Neural crest cell (in vitro differentiated cells): ENCODE measurements at regions not wholly inside any gene's neighbourhood (a gene's known extent, or its start where the extent isn't known, plus 50 kb on each side); places are given as distances from the start of the nearest gene placed in this dataset.

ENCODE experiments used
- DNase-seq: peaks from one replicate; pipeline ENCODE4 v3.0.0; 2021; ENCODE audit warnings: low read depth, mixed read lengths, low spot score
- H3K27ac Mint-ChIP-seq: one replicate; pipeline ENCODE4 v1.8.0; 2021; ENCODE audit warnings: mild to moderate bottlenecking, mixed read lengths; ENCODE audit not compliant: unreplicated experiment
- H3K27me3 Mint-ChIP-seq: 2 replicates; pipeline ENCODE4 v1.8.0; 2021; ENCODE audit warnings: low read depth, mild to moderate bottlenecking, mixed read lengths
- H3K36me3 Mint-ChIP-seq: 2 replicates; pipeline ENCODE4 v1.8.0; 2021; ENCODE audit warnings: low read depth, mild to moderate bottlenecking, mixed read lengths
- H3K4me1 Mint-ChIP-seq: 2 replicates; pipeline ENCODE4 v1.8.0; 2021; ENCODE audit warnings: mixed read lengths
- H3K4me3 Mint-ChIP-seq: one replicate; pipeline ENCODE4 v1.8.0; 2021; ENCODE audit warnings: mild to moderate bottlenecking, mixed read lengths
- H3K9me3 Mint-ChIP-seq: 2 replicates; pipeline ENCODE4 v1.8.0; 2021; ENCODE audit warnings: mixed read lengths
- CTCF ChIP-seq: fragments of 200-600 bp; sonication (generic); conservative IDR thresholded peaks from 2 replicates; pipeline ENCODE4 v1.5.0; 2021; ENCODE audit warnings: antibody characterized with exemption, mild to moderate bottlenecking

DNA sequence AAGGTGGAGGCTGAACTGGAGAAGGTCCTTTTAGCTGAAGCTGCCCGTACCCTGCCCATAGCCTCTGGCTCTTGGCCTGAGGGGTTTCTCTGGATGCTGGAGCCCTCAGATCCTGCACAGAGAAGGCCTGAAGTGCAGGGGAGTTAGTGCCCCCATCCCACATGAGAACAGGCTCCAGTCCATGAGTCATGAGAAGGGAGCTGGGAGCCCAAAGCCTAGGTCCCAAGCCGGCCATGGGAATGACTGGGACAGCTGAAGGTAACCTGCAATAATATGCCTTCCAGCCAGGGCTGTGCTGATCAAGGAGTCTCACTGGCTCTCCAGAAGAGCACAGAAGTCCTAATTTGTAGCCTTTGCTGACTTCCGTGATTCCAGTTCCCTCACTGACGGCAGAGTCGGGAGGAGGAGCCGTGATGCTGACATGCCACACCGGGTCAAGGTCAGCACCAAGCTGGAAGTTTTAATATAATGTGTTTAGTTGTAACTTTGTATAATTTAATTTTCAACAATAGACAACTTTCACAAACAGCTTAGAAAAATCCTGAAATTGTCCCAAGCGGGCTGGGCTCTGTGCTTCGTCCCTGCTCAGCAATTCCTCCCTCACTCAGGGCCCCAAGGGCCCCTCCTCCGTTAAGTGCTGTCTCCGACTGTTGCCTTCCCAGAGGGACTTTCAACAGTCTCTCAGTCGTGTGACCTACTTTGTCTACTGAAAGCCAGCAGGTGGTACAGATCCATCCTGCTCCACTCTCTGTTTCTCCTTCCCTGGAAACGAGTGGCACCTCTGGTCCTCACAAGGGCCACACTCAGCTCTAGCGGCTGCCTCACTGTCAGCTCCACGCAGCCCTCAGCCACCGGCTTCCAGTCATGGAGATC, 387.8 kb downstream of the GADD45G start:
- no peak overlapping the region for H3K4me3 Mint-ChIP-seq
- no peaks in the 10 kb centered on the region for H3K36me3 Mint-ChIP-seq
- H3K27me3 Mint-ChIP-seq: peaks cover 9% of the 10 kb centered on the region
- peaks cover 6% of the 10 kb centered on the region for H3K4me1 Mint-ChIP-seq
- H3K9me3 Mint-ChIP-seq: no peaks in the 10 kb centered on the region
- H3K27ac Mint-ChIP-seq: no peak overlapping the region
- no peak for TF ChIP-seq CTCF
- no peak for DNase-seq

DNA sequence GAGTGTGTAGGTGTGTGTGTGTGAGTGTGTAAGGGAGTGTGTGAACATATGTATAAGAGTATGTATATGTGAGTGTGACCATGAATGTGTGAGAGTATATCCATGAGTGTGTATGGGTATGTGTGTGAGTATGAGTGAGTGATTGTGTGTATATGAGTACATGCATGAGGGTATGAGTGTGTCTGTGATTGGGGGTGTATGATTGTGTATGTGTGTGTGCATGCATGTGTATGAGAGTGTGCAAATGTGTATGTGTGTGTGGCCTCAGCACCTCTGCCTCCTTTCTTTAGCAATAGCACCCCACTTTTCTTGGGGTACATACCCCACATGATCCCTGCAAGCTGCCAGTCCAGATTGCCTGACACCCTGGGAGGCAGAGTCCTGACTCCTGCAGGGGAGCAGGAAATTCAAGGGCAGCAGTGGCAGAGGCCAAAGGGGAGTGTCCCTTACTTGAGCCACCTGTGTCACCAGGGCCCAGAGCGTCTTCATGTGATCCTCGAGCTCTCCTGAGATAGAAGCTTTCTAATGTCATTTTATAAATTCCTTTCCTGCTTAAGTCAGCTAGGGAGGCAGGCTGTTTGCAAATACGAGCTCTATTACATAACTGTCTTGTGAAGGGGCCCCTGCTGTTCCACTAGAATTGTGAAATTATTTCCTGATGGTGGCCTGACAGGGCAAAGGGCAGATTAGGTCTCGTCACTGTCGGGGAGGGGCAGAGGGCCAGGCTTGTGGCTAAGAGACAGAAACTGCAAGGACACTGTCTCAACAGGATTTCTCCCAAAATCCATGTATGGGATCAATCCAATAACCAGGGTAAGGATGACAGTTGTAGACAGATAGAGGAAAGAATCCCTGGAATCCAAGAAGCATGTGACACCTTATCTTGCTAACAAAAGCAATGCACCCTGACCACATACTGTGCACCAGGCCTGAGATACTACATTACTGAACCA, 389.1 kb downstream of the GADD45G start:
- Mint-ChIP-seq H3K27ac (no peak overlapping the region), H3K27me3 (peaks cover 10% of the 10 kb centered on the region), H3K4me3 (no peak overlapping the region), H3K4me1 (peaks cover 6% of the 10 kb centered on the region), H3K9me3 (no peaks in the 10 kb centered on the region), H3K36me3 (no peaks in the 10 kb centered on the region)
- TF ChIP-seq CTCF: no peak
- no peak for DNase-seq

- H3K27me3 Mint-ChIP-seq: peaks cover 13% of the 10 kb centered on the region
- no peak for TF ChIP-seq CTCF
- no peak overlapping the region for H3K4me3 Mint-ChIP-seq
- H3K36me3 Mint-ChIP-seq: no peaks in the 10 kb centered on the region
- H3K27ac Mint-ChIP-seq: no peak overlapping the region
- DNase-seq: no peak
- peaks cover 8% of the 10 kb centered on the region for H3K4me1 Mint-ChIP-seq
- no peaks in the 10 kb centered on the region for H3K9me3 Mint-ChIP-seq
Observed at GRCh38 chr9:89994988-89995613, 390.3 kb downstream of the GADD45G start.

GRCh38 chr9:89996116-89996515, 391.3 kb downstream of the GADD45G start:
- Mint-ChIP-seq H3K36me3 (no peaks in the 10 kb centered on the region), H3K4me3 (no peak overlapping the region), H3K27ac (no peak overlapping the region), H3K4me1 (peaks cover 16% of the 10 kb centered on the region), H3K9me3 (no peaks in the 10 kb centered on the region), H3K27me3 (peaks cover 14% of the 10 kb centered on the region)
- no peak for TF ChIP-seq CTCF
- DNase-seq: no peak

DNA sequence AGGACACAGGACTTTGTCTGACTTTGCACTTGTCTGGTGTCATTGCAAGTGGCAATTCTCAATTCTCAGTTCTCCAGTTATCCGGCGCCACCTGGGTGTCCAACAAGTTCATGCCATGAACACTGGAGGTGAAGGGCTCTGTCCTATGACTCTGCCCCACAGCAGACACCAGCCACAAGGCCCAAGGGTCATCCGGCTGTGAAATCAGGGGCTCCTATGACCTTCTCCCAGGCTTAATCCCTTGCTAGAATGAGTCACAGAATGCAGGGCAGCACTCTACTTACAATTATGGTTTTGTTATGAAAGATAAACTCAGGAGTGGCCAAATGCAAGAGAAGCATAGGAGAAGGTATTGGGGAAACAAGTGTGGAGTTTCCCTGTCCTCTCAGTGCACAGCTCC, 392.0 kb downstream of the GADD45G start:
- no peaks in the 10 kb centered on the region for H3K9me3 Mint-ChIP-seq
- H3K27me3 Mint-ChIP-seq: peaks cover 16% of the 10 kb centered on the region
- no peak for TF ChIP-seq CTCF
- no peak overlapping the region for H3K27ac Mint-ChIP-seq
- peaks cover 18% of the 10 kb centered on the region for H3K4me1 Mint-ChIP-seq
- no peak overlapping the region for H3K4me3 Mint-ChIP-seq
- H3K36me3 Mint-ChIP-seq: no peaks in the 10 kb centered on the region
- DNase-seq: no peak
